ENCODE measurements at regions not wholly inside any gene's neighbourhood (a gene's known extent, or its start where the extent isn't known, plus 50 kb on each side); places are given as distances from the start of the nearest gene placed in this dataset.

DNA sequence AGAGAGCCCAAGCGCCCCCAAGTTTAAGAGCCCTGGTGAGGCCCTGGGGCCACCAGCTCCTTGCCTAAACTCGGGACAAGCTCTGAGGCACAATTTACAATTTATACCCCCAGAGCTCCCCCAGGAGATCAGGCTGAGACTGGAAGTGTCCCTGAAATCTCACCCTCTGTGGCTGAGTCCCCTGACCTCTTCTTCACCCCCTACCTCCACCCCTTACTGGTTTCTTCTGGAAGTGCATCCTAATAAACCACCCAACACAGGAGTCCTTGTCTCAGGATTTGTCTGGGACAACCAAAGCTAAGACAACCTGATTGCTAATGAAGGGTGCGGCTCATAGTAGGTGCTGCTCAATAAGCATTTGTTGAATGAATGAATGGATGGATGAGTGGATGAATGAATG is 206.4 kb downstream of the BCL11B start:
- no peak overlapping the region for H3K27ac ChIP-seq
- TF ChIP-seq, protein P1, sequence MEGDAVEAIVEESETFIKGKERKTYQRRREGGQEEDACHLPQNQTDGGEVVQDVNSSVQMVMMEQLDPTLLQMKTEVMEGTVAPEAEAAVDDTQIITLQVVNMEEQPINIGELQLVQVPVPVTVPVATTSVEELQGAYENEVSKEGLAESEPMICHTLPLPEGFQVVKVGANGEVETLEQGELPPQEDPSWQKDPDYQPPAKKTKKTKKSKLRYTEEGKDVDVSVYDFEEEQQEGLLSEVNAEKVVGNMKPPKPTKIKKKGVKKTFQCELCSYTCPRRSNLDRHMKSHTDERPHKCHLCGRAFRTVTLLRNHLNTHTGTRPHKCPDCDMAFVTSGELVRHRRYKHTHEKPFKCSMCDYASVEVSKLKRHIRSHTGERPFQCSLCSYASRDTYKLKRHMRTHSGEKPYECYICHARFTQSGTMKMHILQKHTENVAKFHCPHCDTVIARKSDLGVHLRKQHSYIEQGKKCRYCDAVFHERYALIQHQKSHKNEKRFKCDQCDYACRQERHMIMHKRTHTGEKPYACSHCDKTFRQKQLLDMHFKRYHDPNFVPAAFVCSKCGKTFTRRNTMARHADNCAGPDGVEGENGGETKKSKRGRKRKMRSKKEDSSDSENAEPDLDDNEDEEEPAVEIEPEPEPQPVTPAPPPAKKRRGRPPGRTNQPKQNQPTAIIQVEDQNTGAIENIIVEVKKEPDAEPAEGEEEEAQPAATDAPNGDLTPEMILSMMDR (conservative IDR thresholded peaks at IDR 0.05): no peak

DNA sequence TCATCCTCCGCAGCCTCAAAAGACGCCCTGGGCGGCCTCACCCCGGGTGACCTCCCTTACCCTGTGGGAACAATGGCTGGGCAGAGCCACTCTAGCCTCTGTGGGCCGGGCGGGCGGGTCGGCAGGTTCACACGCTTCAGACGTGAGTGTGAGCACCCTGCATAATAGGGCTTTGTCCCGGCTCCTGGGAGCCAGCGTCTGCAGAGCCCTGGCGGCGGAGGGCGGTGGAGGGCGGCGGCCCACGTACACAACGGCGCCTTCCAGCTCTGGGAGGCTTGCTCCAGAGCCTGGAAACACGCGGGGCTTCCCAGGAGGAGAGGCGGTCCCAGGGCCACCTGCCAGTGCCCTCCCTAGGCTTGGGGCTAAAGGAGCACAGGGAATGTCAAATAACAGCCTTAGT is 205.6 kb downstream of the BCL11B start:
- H3K27ac ChIP-seq: no peak overlapping the region
- TF ChIP-seq, protein P1 (conservative IDR thresholded peaks at IDR 0.05): no peak

DNA sequence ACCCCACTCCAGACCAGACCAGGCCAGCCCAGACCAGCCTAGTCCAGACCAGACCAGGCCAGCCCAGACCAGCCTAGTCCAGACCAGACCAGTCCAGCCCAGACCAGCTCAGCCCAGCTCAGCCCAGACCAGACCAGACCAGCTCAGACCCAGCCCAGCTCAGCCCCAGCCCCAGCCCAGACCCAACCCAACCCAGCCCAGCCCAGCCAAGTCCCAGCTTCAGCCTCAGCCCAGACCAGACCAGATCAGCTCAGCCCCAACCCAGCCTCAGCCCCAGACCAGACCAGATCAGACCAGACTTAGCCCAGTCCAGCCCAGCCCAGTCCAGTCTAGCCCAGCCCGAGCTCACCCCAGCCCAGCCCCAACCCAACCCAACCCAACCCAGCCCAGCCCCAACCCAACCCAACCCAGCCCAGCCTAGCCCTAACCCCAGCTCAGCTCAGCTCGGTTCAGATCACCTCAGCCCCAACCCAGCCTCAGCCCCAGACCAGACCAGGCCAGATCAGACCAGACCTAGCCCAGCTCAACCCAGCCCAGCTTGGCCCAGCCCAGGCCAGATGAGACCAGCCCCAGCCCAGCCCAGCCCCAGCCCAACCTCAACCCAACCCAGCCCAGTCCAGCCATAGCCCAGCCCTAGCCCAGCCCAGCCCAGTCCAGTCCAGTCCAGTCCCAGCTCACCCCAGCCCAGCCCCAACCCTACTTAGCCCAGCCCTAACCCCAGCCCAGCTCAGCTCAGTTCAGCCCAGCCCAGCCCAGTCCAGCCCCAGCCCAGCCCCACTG is 204.7 kb downstream of the BCL11B start:
- no peak overlapping the region for H3K27ac ChIP-seq
- TF ChIP-seq, protein P1 (conservative IDR thresholded peaks at IDR 0.05): no peak

DNA sequence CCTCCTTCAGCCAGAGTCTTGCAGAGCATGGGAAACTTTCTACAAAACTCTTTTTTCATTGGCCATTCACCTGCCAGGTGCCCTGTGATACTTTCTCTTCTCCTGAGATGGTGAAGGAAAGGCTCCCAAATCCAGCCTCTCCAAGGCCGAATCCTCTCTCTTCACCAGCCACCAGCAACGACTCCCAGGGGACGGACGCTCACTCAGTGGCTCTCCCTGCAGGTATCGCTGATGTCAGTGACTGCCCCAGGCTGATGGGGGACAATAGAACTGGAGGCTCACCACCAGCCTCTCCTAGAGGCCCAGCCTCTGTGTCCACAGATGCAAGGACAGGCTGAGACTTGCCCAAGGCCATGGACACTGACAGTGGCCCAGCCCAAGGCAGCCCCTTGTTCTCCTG is 204.1 kb downstream of the BCL11B start:
- TF ChIP-seq, protein P1 (conservative IDR thresholded peaks at IDR 0.05): no peak

DNA sequence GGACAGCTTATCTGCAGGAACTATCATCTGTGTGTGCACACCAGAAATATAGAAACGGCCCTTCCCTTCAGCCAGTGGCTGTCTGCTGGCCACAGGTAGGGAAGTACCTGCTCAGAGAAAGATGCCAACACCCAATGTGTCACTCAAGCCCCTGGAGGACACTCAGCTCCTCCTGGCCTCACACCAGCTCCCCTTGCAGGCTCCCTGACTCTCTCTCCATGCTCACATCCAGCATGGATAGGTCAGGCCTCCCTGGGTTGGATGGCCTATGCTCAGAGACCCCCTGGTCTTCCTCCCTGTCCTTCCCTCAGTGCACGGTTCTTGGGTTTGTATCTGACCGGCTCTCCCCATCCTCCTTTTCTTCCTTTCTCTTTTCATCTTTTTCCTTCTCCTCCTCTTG is 202.1 kb downstream of the BCL11B start:
- TF ChIP-seq, protein P1 (conservative IDR thresholded peaks at IDR 0.05): no peak
- no peak overlapping the region for H3K27ac ChIP-seq

More for the DNA sequence above, 204.1 kb downstream of the BCL11B start:
- H3K27ac ChIP-seq: no peak overlapping the region

DNA sequence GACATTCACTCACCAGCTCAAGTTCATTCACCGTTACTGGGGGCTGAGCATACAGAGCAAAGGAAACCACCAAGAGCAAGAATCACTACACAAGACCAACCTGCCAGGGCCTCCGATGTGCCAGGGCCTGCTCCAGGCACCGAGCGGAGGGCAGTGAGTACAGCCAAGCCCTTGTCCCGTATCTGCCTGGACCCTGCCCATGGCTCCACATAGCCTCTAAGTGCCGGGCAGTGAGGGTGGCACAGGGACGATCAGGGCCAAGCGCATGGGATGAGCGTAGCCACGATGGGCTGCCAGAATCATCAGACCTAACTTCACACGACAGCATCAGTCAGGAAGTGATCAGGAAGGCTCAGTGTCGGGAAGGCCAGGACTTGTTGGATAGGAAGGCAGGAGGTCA is 199.6 kb downstream of the BCL11B start:
- TF ChIP-seq, protein P1 (conservative IDR thresholded peaks at IDR 0.05): no peak
- no peak overlapping the region for H3K27ac ChIP-seq

DNA sequence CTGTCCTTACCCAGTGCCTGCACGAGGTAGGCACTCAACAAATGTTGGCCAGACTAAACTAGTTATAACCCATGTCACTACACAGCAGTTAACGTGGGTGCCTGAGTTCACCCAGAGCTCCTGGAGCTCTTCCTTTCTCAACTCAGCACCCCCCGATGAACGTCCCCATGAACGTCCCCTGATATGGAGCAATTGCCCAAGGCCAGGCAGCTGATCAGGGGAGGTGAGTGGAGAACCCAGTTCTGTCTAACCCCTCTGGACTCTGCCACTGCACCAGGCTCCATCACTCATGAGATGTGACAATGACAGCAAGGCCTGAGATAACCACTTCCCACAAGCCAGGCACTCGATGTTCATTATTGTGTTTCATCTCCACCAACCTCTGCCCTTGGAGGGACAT is 199.0 kb downstream of the BCL11B start:
- TF ChIP-seq, protein P1 (conservative IDR thresholded peaks at IDR 0.05): no peak
- no peak overlapping the region for H3K27ac ChIP-seq
